ENCODE measurements at regions not wholly inside any gene's neighbourhood (a gene's known extent, or its start where the extent isn't known, plus 50 kb on each side); places are given as distances from the start of the nearest gene placed in this dataset.
"Not testable (repeated sequence)": the region's sequence is repeated elsewhere in the genome, so short reads cannot be mapped to it uniquely, and the experiment has no call there.

DNA sequence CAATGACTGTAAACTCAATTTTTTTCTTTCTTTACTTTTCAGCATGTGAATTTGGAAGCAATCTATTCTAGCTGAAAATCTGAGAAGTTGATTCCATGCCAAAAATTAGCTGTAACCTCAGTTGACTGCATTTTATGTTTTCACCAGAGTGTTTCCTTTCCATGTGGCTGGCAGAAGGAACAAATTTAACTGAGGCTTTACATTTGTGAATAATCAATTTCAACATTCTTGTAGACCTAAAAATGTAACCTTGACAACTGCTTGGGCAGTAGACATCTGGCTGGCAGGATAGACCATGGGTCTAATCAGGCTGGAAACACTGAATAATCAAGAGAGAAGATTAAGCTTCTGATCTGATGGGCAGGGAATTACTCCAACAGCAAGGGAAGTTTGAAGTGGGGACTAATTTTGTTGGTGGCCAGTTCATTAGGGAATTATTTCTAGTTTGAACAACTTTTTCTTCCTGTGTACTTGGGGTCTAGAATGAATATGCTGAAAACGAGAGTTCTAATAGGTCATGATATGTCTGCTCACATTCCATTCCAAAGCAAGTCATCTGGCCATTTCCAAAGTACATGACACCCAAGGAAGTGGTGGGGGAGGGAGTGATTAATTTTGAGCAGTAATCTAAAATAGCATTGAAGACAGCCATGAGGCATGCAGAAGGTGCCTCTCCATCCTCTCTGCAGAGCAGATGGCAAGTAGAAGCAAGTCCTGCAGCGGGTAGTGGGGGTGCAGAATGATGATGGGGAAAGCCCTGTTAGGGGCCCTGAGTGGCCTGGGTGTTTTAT is 68.2 kb downstream of the ATP23 start:
- DNase-seq = no peak

DNA sequence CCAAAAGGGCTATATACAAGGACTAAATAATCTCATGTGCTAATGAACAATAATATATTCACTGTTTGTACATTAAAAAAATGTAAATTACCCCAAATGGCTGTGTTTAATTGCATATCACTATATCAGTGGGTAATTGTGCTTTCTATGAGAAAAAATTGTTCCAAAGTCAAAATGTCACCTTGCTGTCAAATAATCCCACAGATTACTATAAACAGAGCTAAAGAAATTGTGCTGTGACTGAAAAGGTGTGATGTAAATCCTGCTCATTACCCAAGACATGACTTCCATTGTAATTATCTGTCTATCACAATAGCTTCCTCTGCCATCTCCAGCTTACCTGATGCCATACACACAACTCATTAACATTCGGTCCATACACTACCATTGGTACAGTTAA is 70.3 kb downstream of the ATP23 start:
- no peak for DNase-seq

DNA sequence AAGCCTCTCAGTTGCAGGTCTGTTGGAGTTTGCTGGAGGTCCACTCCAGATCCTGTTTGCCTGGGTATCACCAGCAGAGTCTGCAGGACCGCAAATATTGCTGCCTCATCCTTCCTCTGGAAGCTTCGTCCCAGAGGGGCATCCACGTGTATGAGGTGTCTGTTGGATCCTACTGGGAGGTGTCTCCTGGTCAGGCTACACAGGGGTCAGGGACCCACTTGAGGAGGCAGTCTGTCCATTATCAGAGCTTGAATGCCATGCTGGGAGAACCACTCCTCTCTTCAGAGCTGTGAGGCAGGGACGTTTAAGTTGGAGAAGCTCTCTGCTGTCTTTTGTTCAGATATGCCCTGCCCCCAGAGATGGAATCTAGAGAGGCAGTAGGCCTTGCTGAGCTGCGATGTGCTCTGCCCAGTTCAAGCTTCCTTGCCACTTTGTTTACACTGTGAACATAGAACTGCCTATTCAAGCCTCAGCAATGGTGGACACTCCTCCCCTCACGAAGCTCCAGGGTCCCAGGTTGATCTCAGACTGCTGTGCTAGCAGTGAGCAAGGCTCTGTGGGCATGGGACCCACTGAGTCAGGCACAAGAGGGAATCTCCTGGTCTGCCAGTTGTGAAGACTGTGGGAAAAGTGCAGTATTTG is 81.1 kb downstream of the ATP23 start:
- not testable (repeated sequence) for DNase-seq

- DNase-seq = no peak
Measured at GRCh38 chr12:58025431-58025830, 84.1 kb downstream of the ATP23 start.

DNA sequence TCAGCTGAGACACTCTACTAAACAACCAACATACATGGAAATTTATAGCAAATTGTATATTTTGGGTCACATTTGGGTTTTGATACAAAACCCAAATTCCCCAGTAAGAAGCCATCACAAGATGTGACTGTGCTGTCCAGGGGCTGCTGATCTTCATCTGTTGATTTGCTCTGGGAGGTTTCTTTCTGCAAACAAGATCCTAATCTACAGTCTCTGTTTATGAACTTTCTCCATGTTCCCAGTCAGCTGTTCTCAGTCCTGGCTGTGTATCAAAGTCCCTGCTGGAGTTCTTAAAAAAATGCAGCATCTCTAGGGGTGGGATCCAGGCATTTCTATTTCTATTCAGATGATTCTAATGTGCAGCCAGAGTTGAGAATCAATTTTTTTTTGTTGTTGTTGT is 85.1 kb downstream of the ATP23 start:
- DNase-seq = no peak

GRCh38 chr12:58026897-58027891 is 85.8 kb downstream of the ATP23 start:
- DNase-seq = no peak

GRCh38 chr12:58028294-58028693 is 86.9 kb downstream of the ATP23 start:
- DNase-seq = no peak

- DNase-seq = no peak
Measured at GRCh38 chr12:58029260-58029659, 87.9 kb downstream of the ATP23 start.

DNA sequence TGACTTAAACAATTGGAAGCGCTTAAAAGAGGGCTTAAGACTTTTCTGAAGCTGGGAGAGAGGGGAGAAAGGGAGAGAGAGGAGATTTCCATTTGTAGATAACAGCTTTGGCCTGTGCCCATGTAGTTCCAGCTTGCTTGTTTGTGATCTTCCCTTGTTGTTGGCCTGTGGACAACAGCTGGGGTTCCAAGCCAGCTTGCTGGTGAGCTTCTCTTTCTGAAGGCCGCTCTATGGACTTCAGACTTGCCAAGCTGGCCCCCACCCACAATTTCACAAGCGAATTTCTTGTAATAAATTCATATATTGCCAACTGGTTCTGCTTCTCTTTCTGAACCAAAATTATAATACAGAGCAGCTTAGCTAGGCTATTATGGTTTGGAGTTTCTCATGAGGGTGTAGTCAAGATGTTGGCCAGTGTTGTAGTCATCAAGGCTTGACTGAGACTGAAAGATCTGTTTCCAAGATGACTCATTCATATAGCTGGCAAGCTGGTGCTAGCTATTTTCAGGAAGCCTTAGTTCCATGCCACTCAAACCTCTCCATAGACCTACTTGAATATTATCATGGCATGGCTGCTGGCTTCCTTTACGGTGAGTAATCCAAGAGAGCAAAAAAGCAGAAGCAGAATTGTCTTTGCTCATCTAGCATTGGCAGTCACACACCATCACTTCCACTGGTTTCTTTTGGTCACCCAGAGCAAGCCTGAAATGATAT is 89.4 kb downstream of the ATP23 start:
- no peak for DNase-seq

- no peak for DNase-seq
Measured at GRCh38 chr12:58032156-58032555, 90.8 kb downstream of the ATP23 start.

GRCh38 chr12:58033831-58034230 is 92.5 kb downstream of the ATP23 start:
- no peak for DNase-seq

GRCh38 chr12:58034311-58034710 is 92.9 kb downstream of the ATP23 start:
- no peak for DNase-seq

- DNase-seq = no peak
Measured at GRCh38 chr12:58034712-58035111, 93.3 kb downstream of the ATP23 start.

- DNase-seq = no peak
Measured at GRCh38 chr12:58041441-58041840, 100.1 kb downstream of the ATP23 start.

DNA sequence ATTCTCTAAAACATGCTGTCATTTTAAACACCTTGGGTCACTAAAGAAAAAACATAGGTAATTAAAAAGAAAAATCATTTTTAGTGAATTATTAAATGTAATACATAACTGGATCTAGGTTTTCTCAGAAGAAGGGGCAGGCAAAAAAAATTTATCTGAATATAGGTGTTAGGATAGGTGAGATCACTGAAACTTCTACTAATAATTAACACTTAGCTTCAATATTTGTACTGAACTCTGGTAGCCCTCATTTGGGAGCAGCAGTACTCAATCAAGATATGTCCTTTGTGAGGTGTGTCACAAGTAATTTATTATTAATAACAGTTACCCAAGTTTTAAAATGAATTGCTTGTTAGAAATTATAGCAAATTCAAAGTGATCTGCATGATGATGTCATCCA is 103.6 kb downstream of the ATP23 start:
- no peak for DNase-seq

DNA sequence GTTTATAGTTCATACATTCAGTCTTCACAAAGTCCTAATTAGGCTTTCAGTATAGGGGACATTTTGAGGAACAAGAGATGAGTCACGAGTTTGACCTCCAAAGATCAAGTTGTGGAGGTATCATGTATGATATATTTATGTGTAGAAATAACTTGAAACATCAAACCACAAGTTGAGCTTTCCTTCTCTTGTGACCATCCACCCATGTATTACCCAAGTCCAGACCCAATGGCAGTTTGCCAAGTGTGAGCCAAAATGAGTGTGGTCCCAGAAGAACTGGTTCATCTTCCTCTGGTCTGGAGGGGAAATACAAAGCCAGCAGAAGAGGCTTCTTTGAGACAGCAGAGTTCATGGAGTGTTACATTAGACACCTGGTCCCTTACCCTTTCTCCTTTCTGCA is 104.9 kb downstream of the ATP23 start:
- no peak for DNase-seq

- DNase-seq = no peak
Measured at GRCh38 chr12:58051378-58051777, 110.0 kb downstream of the ATP23 start.

GRCh38 chr12:58064666-58065065 is 123.3 kb downstream of the ATP23 start:
- DNase-seq = no peak

- no peak for DNase-seq
Measured at GRCh38 chr12:58066296-58066695, 124.9 kb downstream of the ATP23 start.

DNA sequence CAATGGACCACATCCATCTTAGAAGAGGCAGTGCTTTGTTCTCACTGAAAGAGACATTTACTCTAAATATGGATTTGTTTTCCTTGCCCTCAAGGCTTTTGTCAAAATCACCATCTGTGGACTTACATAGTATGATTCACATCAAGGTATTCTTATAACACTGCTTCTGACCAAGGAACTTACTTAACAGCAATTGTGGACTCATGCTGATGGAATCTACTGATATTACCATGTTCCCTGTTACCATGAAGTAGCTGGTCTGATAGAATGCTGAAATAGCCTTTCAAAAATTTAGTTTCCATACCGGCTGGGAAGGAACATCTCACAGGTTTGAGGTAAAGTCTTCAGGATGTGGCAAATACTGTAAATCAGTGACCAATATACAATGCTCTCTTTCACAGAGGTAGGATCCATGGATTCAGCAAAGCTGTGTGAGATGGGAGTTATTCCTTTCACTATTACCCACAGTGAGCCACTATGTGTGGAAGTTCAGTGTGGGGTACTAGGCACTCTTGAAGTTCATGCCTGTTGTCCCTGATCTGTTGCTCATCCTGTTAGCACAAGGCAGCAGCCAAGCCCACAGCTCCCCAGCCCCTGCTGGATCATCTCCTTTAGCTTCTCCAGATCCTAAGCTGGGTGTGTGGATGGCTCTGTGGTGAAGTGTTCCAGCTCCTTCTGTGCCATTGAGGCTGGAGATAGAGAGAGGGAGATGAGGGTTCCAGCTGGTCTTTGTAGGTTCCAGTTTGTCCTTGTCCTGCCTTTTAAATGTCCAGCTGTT is 126.4 kb downstream of the ATP23 start:
- no peak for DNase-seq

- DNase-seq = no peak
Measured at GRCh38 chr12:58068706-58069105, 127.3 kb downstream of the ATP23 start.
